A673 (cell line): ENCODE measurements at regions not wholly inside any gene's neighbourhood (a gene's known extent, or its start where the extent isn't known, plus 50 kb on each side); places are given as distances from the start of the nearest gene placed in this dataset.

Experiments
- EZH2 ChIP-seq: fragments of 200-600 bp; sonication (generic); IDR thresholded peaks from 2 replicates; pipeline ENCODE4 v1.6.1; 2017; ENCODE audit warnings: borderline replicate concordance, low read depth, mild to moderate bottlenecking, mixed read lengths, antibody characterized with exemption, low read length; ENCODE audit not compliant: poor library complexity, severe bottlenecking
- TF ChIP-seq, protein P1 (sequence below): fragments of 300-800, 200-600 bp; sonication (generic); conservative IDR thresholded peaks from 2 replicates; pipeline ENCODE4 v1.5.1; 2017; ENCODE audit warnings: low read depth, mild to moderate bottlenecking, antibody characterized with exemption, low read length, moderate library complexity, mixed read lengths

DNA sequence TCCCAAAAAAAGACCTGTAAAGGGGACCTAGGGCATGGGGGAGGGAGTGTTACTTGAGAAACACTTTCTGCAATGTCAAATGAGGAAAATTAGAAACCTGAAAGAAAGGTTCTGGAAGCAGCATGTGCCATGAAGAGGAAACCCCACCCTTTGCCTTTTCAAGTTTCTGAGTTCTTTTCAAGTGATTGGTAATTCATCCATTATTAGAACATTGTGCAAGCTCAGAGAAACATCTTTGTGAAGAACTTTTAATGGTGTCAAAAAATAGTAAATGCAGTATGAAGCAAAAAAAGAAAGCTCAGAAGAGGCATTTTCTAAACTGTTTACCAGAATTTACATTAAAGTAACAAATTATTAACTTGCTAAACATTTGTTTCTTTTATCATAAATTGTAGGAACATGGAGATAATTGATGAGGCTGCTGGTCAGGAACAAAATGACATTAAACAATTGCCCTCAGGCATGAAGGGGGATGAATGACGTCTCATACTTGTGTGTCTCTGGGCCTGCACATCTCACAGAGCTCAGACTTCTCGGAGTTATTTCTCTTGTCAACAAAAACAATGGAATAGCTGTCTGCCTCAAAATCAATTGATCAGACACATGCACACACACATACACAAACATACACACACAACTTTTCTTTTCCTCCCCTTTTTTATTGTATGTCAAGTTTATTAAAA, 1946.0 kb upstream of the CDH6 start:
- TF ChIP-seq, protein P1, sequence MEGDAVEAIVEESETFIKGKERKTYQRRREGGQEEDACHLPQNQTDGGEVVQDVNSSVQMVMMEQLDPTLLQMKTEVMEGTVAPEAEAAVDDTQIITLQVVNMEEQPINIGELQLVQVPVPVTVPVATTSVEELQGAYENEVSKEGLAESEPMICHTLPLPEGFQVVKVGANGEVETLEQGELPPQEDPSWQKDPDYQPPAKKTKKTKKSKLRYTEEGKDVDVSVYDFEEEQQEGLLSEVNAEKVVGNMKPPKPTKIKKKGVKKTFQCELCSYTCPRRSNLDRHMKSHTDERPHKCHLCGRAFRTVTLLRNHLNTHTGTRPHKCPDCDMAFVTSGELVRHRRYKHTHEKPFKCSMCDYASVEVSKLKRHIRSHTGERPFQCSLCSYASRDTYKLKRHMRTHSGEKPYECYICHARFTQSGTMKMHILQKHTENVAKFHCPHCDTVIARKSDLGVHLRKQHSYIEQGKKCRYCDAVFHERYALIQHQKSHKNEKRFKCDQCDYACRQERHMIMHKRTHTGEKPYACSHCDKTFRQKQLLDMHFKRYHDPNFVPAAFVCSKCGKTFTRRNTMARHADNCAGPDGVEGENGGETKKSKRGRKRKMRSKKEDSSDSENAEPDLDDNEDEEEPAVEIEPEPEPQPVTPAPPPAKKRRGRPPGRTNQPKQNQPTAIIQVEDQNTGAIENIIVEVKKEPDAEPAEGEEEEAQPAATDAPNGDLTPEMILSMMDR = no peak
- no peak for TF ChIP-seq EZH2
